ENCODE measurements at regions not wholly inside any gene's neighbourhood (a gene's known extent, or its start where the extent isn't known, plus 50 kb on each side); places are given as distances from the start of the nearest gene placed in this dataset.

GRCh38 chr11:70877151-70877550 lies 375.2 kb downstream of the SHANK2 start:
- ChIA-PET POLR2A (no interaction called here), CTCF (no interaction called here)
- Mint-ChIP-seq H3K4me3 (no peak overlapping the region), H3K27me3 (ENCODE audit: low read depth) (no peaks in the 10 kb centered on the region), H3K4me1 (ENCODE audit: low read depth) (no peaks in the 10 kb centered on the region), H3K9me3 (ENCODE audit: insufficient read depth) (no peaks in the 10 kb centered on the region), H3K27ac (no peak overlapping the region), H3K36me3 (ENCODE audit: low read depth) (no peaks in the 10 kb centered on the region)
- no peak for ATAC-seq
- no peak for DNase-seq

DNA sequence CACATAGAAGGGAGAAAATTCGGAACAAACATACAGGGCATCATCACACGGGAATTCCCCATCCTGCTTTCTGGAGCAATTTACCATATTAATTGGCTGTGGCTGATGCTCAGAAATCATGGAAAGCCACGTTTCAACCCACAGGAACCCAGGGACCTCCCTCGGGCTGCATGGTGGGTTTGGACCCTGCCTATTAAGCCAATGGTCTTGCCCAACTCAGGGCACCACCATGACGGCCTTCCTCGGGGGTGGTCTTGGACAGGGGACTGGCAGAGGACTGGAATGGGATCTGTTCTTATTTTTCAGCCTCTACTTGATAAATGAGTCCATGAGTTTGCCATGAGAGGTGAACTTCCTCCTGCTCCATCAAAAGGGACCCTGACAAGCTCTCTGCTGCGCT lies 374.0 kb downstream of the SHANK2 start:
- Mint-ChIP-seq H3K4me1 (ENCODE audit: low read depth) (no peaks in the 10 kb centered on the region), H3K36me3 (ENCODE audit: low read depth) (no peaks in the 10 kb centered on the region), H3K4me3 (no peak overlapping the region), H3K27me3 (ENCODE audit: low read depth) (no peaks in the 10 kb centered on the region), H3K27ac (no peak overlapping the region), H3K9me3 (ENCODE audit: insufficient read depth) (no peaks in the 10 kb centered on the region)
- ChIA-PET CTCF (no interaction called here), POLR2A (no interaction called here)
- no peak for DNase-seq
- ATAC-seq, result no peak

DNA sequence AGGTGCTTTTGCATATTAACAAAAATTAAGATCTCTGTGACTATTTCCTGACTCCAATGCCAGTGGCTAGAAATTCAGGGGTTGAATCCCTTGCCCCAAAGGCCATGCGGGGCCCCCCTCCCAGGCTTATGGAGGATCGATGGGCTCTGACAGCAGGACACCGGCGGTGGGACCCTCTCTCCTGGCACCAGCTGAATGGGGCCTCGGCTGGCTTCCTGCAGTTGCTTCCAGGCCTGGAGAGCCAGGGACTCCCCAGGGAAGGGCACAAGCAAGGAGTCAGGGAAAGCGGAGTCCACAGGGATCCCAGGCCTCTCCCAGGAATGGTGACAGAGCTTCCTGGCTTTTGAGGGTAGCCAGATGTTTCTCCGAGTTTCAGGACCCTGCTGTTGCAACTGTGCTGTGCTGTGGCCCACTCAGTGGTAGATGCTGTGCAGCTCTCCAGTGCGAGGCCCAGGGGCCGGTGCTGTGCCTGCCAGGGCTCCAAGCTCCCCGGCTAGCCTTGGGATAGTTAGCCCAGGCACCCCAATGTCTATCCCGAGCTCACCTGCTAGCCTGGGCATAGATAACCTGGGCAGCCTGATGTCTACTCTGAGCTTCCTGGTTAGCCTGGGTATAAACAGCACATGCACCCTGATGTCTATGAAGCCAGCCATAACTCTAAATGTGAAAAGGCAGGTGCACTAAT lies 372.6 kb downstream of the SHANK2 start:
- Mint-ChIP-seq H3K9me3 (ENCODE audit: insufficient read depth) (no peaks in the 10 kb centered on the region), H3K27ac (no peak overlapping the region), H3K4me3 (no peak overlapping the region), H3K4me1 (ENCODE audit: low read depth) (no peaks in the 10 kb centered on the region), H3K27me3 (ENCODE audit: low read depth) (no peaks in the 10 kb centered on the region), H3K36me3 (ENCODE audit: low read depth) (no peaks in the 10 kb centered on the region)
- CTCF ChIA-PET, result no interaction called here
- POLR2A ChIA-PET, result no interaction called here
- no peak for DNase-seq
- ATAC-seq, result no peak

DNA sequence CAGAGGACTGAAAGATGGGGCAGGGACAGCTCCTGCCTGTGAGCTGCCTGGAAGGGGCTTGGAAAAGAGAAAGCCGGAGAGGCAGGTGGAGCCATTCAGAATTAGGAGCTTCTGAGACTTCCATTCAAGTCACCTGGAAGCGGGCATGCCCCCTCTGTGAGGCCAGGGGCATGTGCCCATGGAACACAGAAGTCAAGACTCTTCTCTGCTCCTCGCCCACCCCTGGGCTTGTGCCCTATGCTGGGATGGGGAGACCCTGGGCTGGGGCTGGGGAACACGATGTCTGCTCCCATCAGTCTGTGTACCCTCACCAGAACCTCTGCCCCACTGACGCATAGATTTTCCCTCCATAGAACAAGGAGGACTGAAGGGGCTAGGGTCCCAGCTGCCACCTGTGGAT lies 372.0 kb downstream of the SHANK2 start:
- POLR2A ChIA-PET, result no interaction called here
- Mint-ChIP-seq H3K36me3 (ENCODE audit: low read depth) (no peaks in the 10 kb centered on the region), H3K27me3 (ENCODE audit: low read depth) (no peaks in the 10 kb centered on the region), H3K27ac (no peak overlapping the region), H3K9me3 (ENCODE audit: insufficient read depth) (no peaks in the 10 kb centered on the region), H3K4me1 (ENCODE audit: low read depth) (no peaks in the 10 kb centered on the region), H3K4me3 (no peak overlapping the region)
- no peak for ATAC-seq
- CTCF ChIA-PET, result no interaction called here
- no peak for DNase-seq

DNA sequence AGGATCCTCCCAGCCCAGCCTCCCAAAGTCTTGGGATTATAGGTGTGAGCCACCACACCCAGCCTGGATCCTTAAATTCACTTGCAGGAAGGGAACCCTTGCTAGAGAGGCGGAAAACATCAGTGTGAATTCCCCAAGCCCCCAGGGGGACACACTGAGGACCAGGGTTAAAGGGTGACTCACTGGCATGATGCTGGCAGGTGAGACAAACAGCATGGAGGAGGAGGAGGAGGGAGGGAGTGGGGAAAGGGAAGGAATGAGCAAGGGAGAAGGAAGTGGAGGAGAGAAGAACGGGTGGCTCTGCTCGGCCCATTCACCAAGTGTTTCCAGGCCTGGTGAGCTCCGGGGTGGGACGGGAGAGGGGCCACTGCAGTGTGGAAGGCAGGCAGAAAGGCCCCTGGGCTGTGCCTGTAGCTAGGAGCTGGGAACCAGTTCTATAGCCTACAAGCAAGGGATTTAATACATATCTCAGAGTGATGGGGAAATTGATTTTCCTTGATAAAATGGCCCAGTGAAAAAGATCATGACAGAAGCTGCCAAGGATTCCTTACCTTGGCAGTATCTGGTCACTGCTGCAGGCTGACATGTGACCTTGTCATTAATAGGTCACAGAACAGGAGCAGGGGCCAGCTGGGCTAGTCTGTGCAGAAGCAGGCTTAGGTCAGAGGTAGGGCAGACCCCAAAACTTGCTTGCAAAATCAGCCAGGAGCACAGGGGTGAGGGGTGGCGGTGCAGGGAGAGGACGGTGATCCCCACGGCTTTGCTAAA lies 370.2 kb downstream of the SHANK2 start:
- Mint-ChIP-seq H3K27me3 (ENCODE audit: low read depth) (no peaks in the 10 kb centered on the region), H3K4me1 (ENCODE audit: low read depth) (no peaks in the 10 kb centered on the region), H3K36me3 (ENCODE audit: low read depth) (no peaks in the 10 kb centered on the region), H3K27ac (no peak overlapping the region), H3K9me3 (ENCODE audit: insufficient read depth) (no peaks in the 10 kb centered on the region), H3K4me3 (no peak overlapping the region)
- POLR2A ChIA-PET, result no interaction called here
- ATAC-seq (no peak), DNase-seq (no peak)
- CTCF ChIA-PET, result no interaction called here

GRCh38 chr11:70882716-70883085 lies 369.7 kb downstream of the SHANK2 start:
- Mint-ChIP-seq H3K4me3 (no peak overlapping the region), H3K27me3 (ENCODE audit: low read depth) (no peaks in the 10 kb centered on the region), H3K9me3 (ENCODE audit: insufficient read depth) (no peaks in the 10 kb centered on the region), H3K27ac (no peak overlapping the region), H3K36me3 (ENCODE audit: low read depth) (no peaks in the 10 kb centered on the region), H3K4me1 (ENCODE audit: low read depth) (no peaks in the 10 kb centered on the region)
- no peak for ATAC-seq
- ChIA-PET POLR2A (no interaction called here), CTCF (interaction anchor here (0.6 kb wide), 1 partner anchor 1052 kb away, joined by 4 read pairs; no protein-coding TSS in a partner anchor)
- no peak for DNase-seq

DNA sequence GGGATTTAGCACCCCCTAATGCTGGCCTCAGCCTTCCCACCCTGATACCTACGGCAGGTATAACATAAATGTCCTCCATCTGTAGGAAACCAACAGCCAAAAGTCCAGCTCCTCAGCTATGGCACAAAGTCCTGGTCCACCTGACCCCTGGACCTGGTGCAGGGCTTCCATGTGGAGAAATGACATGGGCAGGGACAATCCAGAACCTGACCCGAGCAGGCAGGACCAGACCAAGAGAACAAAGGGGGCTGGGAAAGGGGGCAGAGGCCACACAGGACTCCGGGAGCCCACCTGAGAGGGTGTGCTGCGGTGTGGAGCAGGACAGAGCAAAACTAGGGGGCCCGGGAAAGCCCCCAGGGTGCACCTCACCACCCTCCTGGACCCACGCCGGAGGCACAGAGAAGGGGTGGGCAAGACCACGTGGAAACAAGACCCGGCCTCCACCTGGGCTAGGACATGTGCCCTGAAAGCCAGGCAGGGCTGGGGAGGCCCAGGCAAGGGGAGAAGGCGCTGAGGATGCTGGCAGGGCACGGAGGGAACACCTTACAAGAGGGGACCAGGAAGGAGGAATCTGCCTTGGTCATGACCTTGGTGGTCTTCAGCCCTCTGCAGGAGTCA lies 368.9 kb downstream of the SHANK2 start:
- ATAC-seq (no peak), DNase-seq (no peak)
- H3K36me3 Mint-ChIP-seq (ENCODE audit: low read depth), result no peaks in the 10 kb centered on the region
- H3K4me3 Mint-ChIP-seq, result no peak overlapping the region
- H3K27me3 Mint-ChIP-seq (ENCODE audit: low read depth), result no peaks in the 10 kb centered on the region
- no peaks in the 10 kb centered on the region for H3K9me3 Mint-ChIP-seq (ENCODE audit: insufficient read depth)
- ChIA-PET POLR2A (no interaction called here), CTCF (interaction anchor here (0.6 kb wide), 1 partner anchor 1053 kb away, joined by 4 read pairs; no protein-coding TSS in a partner anchor)
- peaks cover 5% of the 10 kb centered on the region for H3K4me1 Mint-ChIP-seq (ENCODE audit: low read depth)
- no peak overlapping the region for H3K27ac Mint-ChIP-seq

GRCh38 chr11:70883973-70884623 lies 368.3 kb downstream of the SHANK2 start:
- ATAC-seq (no peak), DNase-seq (no peak)
- Mint-ChIP-seq H3K9me3 (ENCODE audit: insufficient read depth) (no peaks in the 10 kb centered on the region), H3K36me3 (ENCODE audit: low read depth) (no peaks in the 10 kb centered on the region), H3K4me3 (no peak overlapping the region), H3K27me3 (ENCODE audit: low read depth) (no peaks in the 10 kb centered on the region), H3K27ac (no peak overlapping the region), H3K4me1 (ENCODE audit: low read depth) (peaks cover 5% of the 10 kb centered on the region)
- POLR2A ChIA-PET, result no interaction called here
- CTCF ChIA-PET, result no interaction called here

DNA sequence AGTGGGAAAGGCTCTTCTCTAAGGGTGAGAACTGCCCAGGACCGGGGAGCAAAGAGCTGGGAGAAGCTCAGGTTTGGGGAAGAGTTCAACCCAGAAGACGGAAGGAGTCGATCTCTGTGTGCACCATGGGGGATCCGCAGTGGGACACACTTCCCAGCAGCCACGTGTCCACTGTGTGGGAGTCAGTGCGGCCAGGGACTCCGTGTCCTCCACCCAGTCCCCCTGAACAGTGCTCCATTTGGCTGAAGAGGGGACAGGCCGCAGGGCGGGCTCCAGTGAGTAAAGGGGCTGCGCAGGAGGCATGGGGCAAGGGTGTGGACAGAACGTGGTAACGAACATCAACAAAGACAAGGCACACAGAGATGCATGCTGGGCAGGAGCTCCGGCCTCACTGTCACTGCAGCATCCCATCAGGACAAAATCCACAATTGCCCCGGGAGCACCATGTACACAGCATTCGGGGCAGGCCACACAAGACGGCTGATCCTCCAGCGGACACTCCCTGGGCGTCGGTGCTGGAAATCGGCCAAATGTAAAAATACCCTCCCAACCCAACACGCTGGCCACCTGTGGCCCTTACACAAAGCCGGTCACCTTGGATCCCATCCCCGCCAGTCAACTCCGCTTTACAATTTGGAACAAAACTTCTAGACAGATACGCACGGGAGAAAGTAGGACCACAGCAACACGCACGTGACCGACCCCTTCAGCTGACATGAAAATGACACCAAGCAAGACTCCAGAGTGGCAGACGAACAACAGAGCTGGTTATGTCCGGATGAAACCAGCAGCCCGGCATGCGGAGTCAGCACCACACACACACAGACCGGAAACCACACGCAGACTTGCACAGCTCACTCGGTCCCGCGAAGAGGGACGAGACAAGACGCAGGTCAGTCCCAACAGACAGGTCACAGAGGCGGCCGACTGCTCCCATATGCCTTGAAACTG lies 366.8 kb downstream of the SHANK2 start:
- ChIA-PET POLR2A (no interaction called here), CTCF (no interaction called here)
- Mint-ChIP-seq H3K4me1 (ENCODE audit: low read depth) (peaks cover 5% of the 10 kb centered on the region), H3K4me3 (no peak overlapping the region), H3K36me3 (ENCODE audit: low read depth) (no peaks in the 10 kb centered on the region), H3K9me3 (ENCODE audit: insufficient read depth) (no peaks in the 10 kb centered on the region), H3K27ac (no peak overlapping the region), H3K27me3 (ENCODE audit: low read depth) (no peaks in the 10 kb centered on the region)
- ATAC-seq (no peak), DNase-seq (no peak)

GRCh38 chr11:70886256-70886655 lies 366.1 kb downstream of the SHANK2 start:
- no peak overlapping the region for H3K4me3 Mint-ChIP-seq
- CTCF ChIA-PET, result no interaction called here
- H3K27me3 Mint-ChIP-seq (ENCODE audit: low read depth), result no peaks in the 10 kb centered on the region
- H3K36me3 Mint-ChIP-seq (ENCODE audit: low read depth), result no peaks in the 10 kb centered on the region
- DNase-seq (no peak), ATAC-seq (no peak)
- POLR2A ChIA-PET, result no interaction called here
- no peak overlapping the region for H3K27ac Mint-ChIP-seq
- no peaks in the 10 kb centered on the region for H3K9me3 Mint-ChIP-seq (ENCODE audit: insufficient read depth)
- H3K4me1 Mint-ChIP-seq (ENCODE audit: low read depth), result peaks cover 5% of the 10 kb centered on the region

DNA sequence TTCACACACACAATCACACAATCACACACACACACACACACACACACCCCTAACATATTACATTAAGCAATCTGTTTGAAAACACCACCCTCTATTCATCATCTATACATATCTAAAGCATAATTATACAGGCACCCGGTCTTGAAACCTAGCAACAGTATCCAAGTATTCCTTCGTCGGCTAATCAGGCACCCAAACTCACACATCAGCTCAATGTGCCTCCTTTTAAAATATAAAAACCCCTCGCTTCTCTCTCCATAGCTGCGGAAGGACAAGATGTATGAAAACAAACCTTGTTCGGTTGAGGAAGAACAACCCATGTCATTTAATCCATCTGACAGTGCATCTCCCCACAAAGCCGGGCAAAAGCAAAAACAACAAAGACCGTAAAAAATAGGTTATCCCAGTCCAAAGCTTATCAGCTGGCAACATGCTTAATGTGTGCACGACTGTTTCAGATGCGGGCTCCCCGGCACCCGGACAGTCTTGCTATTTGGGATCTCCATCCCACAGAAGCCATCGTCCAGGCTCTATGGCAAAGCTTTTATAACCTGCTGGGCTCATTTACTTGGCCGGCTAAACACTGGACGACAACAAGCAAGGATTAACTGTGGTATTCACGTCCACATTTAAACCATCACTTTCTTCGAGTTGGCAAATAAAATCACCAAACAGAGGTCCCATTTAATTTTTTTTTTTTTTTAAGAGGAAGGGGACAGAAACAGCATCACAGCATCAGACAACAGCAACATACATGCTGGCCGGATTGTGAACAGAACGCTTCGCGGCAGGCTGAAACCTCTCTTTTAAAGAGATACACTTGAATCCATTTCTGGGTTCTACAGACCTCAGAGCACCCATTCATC lies 365.5 kb downstream of the SHANK2 start:
- POLR2A ChIA-PET, result no interaction called here
- no peak overlapping the region for H3K27ac Mint-ChIP-seq
- H3K36me3 Mint-ChIP-seq (ENCODE audit: low read depth), result no peaks in the 10 kb centered on the region
- no peak for DNase-seq
- CTCF ChIA-PET, result no interaction called here
- no peaks in the 10 kb centered on the region for H3K27me3 Mint-ChIP-seq (ENCODE audit: low read depth)
- no peak overlapping the region for H3K4me3 Mint-ChIP-seq
- H3K9me3 Mint-ChIP-seq (ENCODE audit: insufficient read depth), result no peaks in the 10 kb centered on the region
- peaks cover 5% of the 10 kb centered on the region for H3K4me1 Mint-ChIP-seq (ENCODE audit: low read depth)
- no peak for ATAC-seq

Data from activated CD8-positive, alpha-beta T cell treated with anti-CD3 and anti-CD28 coated beads, Interleukin-2, amount 10 ng/mL, durations not matched to agents 7 days and 5 days (primary cell).